ENCODE measurements at regions not wholly inside any gene's neighbourhood (a gene's known extent, or its start where the extent isn't known, plus 50 kb on each side); places are given as distances from the start of the nearest gene placed in this dataset.
"Not testable (repeated sequence)": the region's sequence is repeated elsewhere in the genome, so short reads cannot be mapped to it uniquely, and the experiment has no call there.

- not testable (repeated sequence) for TF ChIP-seq CTCF, EZH2phosphoT487 (IDR thresholded peaks at IDR 0.05; ENCODE audit: low read length)
These were observed 1199.0 kb downstream of the FOXD4L5 start for GRCh38 chr9:64085998-64086397.

Data from MM.1S (cell line).